ENCODE measurements at regions not wholly inside any gene's neighbourhood (a gene's known extent, or its start where the extent isn't known, plus 50 kb on each side); places are given as distances from the start of the nearest gene placed in this dataset.

GRCh38 chr18:34655131-34655530 is 55.0 kb upstream of the DTNA start (continued):
- TF ChIP-seq JUN (IDR thresholded peaks at IDR 0.05; ENCODE audit: low read depth, low read length) (no peak), SP1 (IDR thresholded peaks at IDR 0.05; ENCODE audit: low read depth, low read length) (no peak)
